Chondrocyte (in vitro differentiated cells): ENCODE measurements at regions not wholly inside any gene's neighbourhood (a gene's known extent, or its start where the extent isn't known, plus 50 kb on each side); places are given as distances from the start of the nearest gene placed in this dataset.
"Not testable (repeated sequence)": the region's sequence is repeated elsewhere in the genome, so short reads cannot be mapped to it uniquely, and the experiment has no call there.

Experiments
- DNase-seq: peaks from one replicate; pipeline ENCODE4 v3.0.0; 2021; ENCODE audit warnings: mixed read lengths, low spot score
- H3K27ac Mint-ChIP-seq: one replicate; pipeline ENCODE4 v1.8.0; 2021; ENCODE audit warnings: mild to moderate bottlenecking, moderate library complexity, mixed read lengths; ENCODE audit not compliant: unreplicated experiment
- H3K27me3 Mint-ChIP-seq: 2 replicates; pipeline ENCODE4 v1.8.0; 2021; ENCODE audit warnings: low read depth, mixed read lengths
- H3K36me3 Mint-ChIP-seq: 2 replicates; pipeline ENCODE4 v1.8.0; 2021; ENCODE audit warnings: low read depth, mixed read lengths
- H3K4me1 Mint-ChIP-seq: 2 replicates; pipeline ENCODE4 v1.8.0; 2021; ENCODE audit warnings: low read depth, mild to moderate bottlenecking, mixed read lengths
- H3K4me3 Mint-ChIP-seq: one replicate; pipeline ENCODE4 v1.8.0; 2021; ENCODE audit warnings: mild to moderate bottlenecking, moderate library complexity, mixed read lengths; ENCODE audit not compliant: unreplicated experiment
- H3K9me3 Mint-ChIP-seq: 2 replicates; pipeline ENCODE4 v1.8.0; 2021; ENCODE audit warnings: low read depth, mixed read lengths
- TF ChIP-seq, protein P1 (sequence below): fragments of 200-600 bp; sonication (generic); IDR thresholded peaks from 2 replicates; pipeline ENCODE4 v1.5.0; 2021; ENCODE audit warnings: antibody characterized with exemption, mild to moderate bottlenecking, moderate library complexity

DNA sequence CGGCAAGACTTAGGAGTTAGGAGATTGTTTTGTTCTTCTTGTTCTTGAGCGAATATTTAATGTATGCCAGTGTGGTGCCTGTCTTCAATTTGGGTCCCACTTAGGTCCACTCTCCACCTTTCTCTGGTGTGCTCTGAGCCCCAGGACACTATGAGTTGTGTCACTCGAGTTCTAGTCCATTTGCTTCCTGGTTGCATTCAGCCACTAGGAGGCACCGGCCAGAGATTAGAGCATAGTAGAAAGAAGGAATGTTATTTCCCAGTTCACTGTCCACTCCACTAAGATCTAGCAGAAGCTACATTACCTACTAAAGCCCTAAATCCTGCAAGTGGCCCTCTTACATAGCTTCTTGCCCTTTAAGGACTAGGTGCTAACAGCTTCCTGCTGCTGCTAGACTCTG is 326.9 kb downstream of the NAF1 start:
- Mint-ChIP-seq H3K9me3 (peaks cover 8% of the 10 kb centered on the region), H3K4me1 (no peaks in the 10 kb centered on the region), H3K27me3 (no peaks in the 10 kb centered on the region), H3K27ac (no peak overlapping the region), H3K4me3 (no peak overlapping the region), H3K36me3 (no peaks in the 10 kb centered on the region)
- TF ChIP-seq, protein P1, sequence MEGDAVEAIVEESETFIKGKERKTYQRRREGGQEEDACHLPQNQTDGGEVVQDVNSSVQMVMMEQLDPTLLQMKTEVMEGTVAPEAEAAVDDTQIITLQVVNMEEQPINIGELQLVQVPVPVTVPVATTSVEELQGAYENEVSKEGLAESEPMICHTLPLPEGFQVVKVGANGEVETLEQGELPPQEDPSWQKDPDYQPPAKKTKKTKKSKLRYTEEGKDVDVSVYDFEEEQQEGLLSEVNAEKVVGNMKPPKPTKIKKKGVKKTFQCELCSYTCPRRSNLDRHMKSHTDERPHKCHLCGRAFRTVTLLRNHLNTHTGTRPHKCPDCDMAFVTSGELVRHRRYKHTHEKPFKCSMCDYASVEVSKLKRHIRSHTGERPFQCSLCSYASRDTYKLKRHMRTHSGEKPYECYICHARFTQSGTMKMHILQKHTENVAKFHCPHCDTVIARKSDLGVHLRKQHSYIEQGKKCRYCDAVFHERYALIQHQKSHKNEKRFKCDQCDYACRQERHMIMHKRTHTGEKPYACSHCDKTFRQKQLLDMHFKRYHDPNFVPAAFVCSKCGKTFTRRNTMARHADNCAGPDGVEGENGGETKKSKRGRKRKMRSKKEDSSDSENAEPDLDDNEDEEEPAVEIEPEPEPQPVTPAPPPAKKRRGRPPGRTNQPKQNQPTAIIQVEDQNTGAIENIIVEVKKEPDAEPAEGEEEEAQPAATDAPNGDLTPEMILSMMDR: no peak
- DNase-seq: no peak

DNA sequence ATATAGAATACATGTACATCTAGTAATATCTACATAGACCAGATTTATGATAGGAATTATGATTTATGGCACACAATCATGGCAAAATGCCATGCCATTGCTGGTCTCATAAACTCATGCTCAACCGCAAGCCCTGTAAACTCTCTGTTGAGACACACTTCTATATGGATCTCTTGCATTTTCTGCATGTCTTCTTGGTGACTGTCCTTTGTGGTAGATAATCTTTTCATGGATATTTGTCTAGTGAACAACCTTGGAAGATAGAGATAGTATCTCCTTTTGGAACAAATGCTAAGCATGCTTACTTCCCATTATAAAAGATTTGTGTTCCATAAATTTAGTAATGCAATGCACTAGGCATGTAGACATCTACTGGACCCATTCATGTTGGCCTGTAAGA is 328.0 kb downstream of the NAF1 start:
- Mint-ChIP-seq H3K4me1 (no peaks in the 10 kb centered on the region), H3K27me3 (peaks cover 2% of the 10 kb centered on the region), H3K27ac (no peak overlapping the region), H3K4me3 (no peak overlapping the region), H3K36me3 (no peaks in the 10 kb centered on the region), H3K9me3 (peaks cover 8% of the 10 kb centered on the region)
- no peak for DNase-seq
- TF ChIP-seq, protein P1: no peak

DNA sequence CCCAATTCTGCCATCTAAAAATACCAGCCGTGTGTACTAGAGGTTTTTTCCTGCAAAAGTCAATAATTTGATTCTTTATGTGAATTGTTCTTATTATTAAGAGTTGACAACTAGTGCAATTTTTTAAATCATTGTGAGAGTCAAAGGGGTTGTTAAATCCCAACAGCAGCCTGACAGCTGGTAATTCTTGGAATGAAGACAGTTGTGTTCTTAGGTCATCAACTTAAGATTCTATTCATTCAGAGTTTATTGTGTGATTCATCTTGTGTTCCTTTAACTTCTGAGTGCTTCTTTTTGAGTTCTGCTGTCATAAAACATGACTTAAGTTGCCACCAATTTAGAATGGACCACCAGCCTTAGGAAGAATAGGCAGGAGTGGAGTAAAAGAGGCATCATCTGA is 329.0 kb downstream of the NAF1 start:
- Mint-ChIP-seq H3K27me3 (peaks cover 5% of the 10 kb centered on the region), H3K27ac (no peak overlapping the region), H3K36me3 (no peaks in the 10 kb centered on the region), H3K4me3 (no peak overlapping the region), H3K4me1 (no peaks in the 10 kb centered on the region), H3K9me3 (peaks cover 8% of the 10 kb centered on the region)
- no peak for DNase-seq
- TF ChIP-seq, protein P1: no peak

DNA sequence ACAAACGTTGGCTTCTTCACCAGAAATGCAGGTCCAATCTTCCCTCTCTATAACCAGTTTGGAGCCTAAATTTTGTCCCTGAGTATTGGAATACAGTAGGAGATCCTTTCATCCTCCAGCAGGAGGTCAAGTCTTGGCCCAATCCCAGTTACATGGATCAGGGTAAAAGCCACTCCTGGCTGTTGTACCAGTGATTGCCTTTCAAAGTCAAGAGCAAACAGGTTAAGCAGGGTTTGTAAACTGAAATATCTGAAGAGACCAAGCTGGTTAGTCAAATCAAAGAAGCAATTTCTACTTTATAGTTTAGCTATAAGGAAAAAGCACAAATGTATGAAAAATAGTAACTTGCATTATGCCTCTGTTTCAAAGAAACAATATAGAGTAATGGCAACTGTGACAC is 329.4 kb downstream of the NAF1 start:
- no peak overlapping the region for H3K4me3 Mint-ChIP-seq
- peaks cover 8% of the 10 kb centered on the region for H3K9me3 Mint-ChIP-seq
- no peaks in the 10 kb centered on the region for H3K36me3 Mint-ChIP-seq
- TF ChIP-seq, protein P1: no peak
- H3K27me3 Mint-ChIP-seq: peaks cover 5% of the 10 kb centered on the region
- no peak overlapping the region for H3K27ac Mint-ChIP-seq
- DNase-seq: no peak
- no peaks in the 10 kb centered on the region for H3K4me1 Mint-ChIP-seq

DNA sequence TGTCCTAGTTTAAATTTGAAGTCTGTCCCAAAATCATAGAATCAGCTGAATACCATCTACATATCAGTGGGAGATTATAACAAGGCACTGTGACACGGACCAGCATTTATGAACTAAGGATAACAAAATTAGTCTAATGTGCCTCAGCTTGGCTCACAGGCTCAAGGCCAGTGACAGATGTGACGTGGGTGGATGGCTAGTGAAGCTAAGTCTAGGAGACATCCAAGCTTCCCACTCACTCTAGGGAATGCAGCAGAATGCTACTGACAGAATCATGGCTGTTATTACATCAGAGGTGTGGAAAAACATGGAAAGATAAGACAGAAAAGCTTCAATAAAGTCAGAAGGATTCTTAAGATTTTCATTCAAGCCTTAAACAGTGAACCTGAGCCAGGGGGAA is 329.9 kb downstream of the NAF1 start:
- Mint-ChIP-seq H3K4me3 (no peak overlapping the region), H3K27ac (no peak overlapping the region), H3K9me3 (peaks cover 8% of the 10 kb centered on the region), H3K27me3 (peaks cover 5% of the 10 kb centered on the region), H3K4me1 (no peaks in the 10 kb centered on the region), H3K36me3 (no peaks in the 10 kb centered on the region)
- no peak for DNase-seq
- TF ChIP-seq, protein P1: no peak

DNA sequence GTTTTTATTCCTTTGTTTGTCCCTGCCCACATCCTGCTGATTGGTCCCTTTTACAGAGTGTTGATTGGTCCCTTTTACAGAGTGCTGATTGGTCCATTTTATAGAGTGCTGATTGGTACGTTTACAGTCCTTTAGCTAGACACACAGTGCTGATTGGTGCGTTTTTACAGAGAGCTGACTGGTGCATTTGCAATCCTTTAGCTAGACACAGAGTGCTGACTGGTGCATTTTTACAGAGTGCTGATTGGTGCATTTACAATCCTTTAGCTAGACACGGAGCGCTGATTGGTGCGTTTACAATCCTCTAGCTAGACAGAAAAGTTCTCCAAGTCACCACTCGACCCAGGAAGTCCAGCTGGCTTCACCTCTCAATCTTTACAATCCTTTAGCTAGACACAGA is 330.4 kb downstream of the NAF1 start:
- H3K36me3 Mint-ChIP-seq, H3K27me3 Mint-ChIP-seq, H3K9me3 Mint-ChIP-seq, H3K4me1 Mint-ChIP-seq, H3K4me3 Mint-ChIP-seq, H3K27ac Mint-ChIP-seq, DNase-seq: not testable (repeated sequence)
